ENCODE measurements at regions not wholly inside any gene's neighbourhood (a gene's known extent, or its start where the extent isn't known, plus 50 kb on each side); places are given as distances from the start of the nearest gene placed in this dataset.

GRCh38 chr3:165682734-165683133, 154.5 kb downstream of the BCHE start:
- no peak for TF ChIP-seq POLR2A (IDR thresholded peaks at IDR 0.05; ENCODE audit: low read length)
- no peak for TF ChIP-seq GATA1 (IDR thresholded peaks at IDR 0.05; ENCODE audit: low read depth, low read length)

Data from erythroblast (primary cell).